Fibroblast of gingiva (primary cell): ENCODE measurements at regions not wholly inside any gene's neighbourhood (a gene's known extent, or its start where the extent isn't known, plus 50 kb on each side); places are given as distances from the start of the nearest gene placed in this dataset.

Experiments used
- DNase-seq: peaks from one replicate; pipeline ENCODE4 v3.0.0-alpha.2; 2011; ENCODE audit warnings: low read depth

- no peak for DNase-seq
Observed at GRCh38 chr11:115927823-115928329, 423.7 kb upstream of the CADM1 start.

DNA sequence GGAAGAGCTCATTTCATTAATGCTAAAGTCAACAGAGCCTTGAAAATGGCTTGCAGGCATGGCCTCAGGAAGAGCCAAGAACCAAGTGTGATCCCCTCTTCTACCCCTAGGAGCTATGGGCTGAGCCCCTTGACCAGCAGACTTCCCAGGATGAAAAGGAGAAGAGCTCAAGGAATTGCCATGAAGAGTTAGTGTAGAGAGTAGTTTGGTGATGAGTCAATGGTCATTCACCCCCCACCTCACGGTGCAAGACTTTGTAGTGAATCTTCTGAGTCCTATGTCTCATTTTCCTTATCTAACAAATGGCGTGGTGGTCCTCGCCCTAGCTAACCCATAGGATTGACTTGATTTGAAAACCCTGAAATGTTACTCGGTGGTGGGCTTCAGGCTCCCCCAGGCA is 422.4 kb upstream of the CADM1 start:
- no peak for DNase-seq

DNA sequence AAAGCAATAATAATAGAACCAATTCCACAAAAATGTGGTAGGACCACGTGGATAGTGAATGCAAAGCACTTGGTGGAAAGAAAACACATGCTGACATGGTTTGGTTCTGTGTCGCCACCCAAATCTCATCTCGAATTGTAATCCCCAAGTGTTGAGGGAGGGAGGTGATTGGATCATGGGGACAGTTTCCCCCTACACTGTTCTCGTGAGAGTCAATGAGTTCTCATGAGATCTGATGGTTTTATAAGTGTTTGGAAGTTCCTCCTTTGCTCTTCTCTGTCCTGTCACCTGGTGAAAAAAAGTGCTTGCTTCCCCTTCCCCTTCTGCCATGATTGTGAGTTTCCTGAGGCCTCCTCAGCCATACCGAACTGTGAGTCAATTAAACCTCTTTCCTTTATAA is 421.9 kb upstream of the CADM1 start:
- no peak for DNase-seq

GRCh38 chr11:115925568-115926090 is 421.4 kb upstream of the CADM1 start:
- no peak for DNase-seq

- no peak for DNase-seq
Observed at GRCh38 chr11:115924744-115925567, 420.7 kb upstream of the CADM1 start.

DNA sequence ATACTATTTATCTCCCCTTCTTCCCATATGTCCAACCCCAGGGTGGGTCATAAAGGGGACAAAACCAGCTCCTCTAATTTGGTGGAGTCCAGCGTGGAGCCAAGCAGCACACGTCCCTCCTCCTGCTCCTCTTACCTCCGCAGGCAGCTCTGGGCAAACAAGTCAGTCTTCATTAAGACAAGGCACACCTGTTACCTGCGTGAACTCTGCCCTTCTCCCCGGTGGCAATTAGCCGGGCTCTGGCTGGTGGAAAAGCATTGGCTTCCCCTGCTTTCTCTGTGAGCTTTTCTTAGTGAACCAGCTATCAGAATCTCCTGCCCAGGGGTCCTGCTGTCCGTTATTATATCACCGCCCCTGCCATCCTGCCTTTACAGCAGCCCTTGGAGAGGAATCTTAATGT is 418.7 kb upstream of the CADM1 start:
- no peak for DNase-seq

- no peak for DNase-seq
Observed at GRCh38 chr11:115921986-115922385, 417.8 kb upstream of the CADM1 start.

DNA sequence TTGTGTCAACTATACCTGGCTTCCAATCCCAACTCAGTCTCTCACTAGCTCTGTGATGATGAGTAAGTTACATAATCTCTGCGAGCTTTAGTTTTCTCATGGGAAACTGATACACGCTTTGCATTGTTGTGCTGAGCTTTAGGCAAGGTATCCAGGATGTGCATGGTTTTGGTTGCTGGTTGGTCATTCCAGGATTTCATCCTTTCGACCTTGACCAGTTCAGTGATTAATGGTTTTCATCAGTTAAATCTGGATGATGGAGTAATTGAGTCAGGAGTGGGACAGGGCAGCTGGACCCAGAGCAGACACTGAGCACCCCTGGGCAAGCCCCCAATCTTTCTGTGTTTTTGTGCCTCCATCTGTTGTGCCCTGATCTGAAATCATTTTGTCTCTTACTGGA is 417.3 kb upstream of the CADM1 start:
- no peak for DNase-seq

DNA sequence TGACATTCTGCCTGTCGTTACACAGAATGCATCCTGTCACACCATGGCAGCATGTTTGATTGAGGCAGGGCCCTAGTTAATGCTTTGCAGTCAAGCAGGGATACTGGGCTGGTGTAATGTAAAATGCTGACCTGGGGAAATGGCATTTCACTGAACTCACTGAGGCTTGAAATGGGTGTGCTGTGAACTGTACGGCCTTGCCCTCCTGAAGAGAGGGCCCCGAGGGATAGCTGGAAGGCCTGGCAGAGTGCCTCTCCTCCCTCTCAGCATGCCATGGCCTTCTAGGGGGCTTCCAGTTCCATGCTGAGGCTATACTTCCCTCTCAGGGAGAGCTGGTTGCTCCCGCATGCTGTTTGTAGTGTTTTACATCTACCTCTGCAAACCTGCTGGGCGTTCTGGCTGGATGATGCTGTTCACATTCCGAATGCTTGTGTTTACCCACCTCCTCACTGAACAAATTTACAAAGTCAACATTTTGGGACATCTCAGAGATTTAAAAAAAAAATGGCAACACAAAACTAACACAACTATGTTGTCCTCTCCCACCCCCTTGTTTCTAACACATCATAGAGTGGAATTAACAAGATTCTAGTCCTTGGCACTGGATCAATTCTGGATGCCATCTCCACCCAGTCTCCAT is 416.7 kb upstream of the CADM1 start:
- no peak for DNase-seq

GRCh38 chr11:115920092-115920461 is 415.9 kb upstream of the CADM1 start:
- DNase-seq: no peak

- DNase-seq: no peak
Observed at GRCh38 chr11:115919341-115920091, 415.3 kb upstream of the CADM1 start.

DNA sequence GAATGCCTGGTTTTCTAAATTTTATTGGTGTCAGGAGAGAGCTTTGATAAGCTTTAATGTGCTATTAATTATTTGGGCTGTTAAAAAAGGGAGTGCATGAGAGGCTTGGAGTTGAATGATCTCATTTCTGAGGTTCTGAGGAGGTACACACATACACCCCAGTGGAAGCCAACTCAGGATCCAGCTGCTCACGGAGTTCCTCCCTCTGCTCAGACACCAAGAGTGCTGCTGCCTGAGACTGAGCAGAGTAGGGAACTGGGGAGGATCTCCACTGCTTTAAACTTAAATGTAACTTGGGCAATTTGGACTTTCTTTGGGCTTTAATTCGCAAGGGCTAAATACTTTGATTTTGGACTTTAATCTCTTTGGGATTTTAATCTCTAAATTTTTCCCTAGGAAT is 414.4 kb upstream of the CADM1 start:
- no peak for DNase-seq

GRCh38 chr11:115916608-115917007 is 412.4 kb upstream of the CADM1 start:
- no peak for DNase-seq

DNA sequence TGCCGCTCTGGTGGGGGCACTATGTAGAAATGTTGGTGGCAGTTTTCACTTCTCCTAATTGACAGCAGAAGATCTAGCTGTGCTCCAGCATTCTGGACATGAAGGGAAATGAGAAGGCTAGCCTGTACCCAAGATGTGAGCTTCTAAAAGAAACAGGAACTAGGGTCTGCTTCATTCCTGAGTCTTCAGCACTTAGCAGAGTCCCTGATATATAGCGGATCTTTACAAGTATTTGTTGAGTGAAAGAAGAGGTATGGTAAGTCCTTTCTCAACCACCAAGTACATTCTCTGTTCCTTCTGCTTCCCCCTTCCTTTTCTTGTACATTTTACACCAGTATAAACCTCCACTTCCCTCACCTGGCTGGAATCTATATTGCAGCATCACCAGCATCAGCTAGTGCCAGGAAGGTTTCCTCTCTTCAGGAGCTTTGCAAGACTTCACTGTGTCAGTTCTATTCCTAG is 408.3 kb upstream of the CADM1 start:
- no peak for DNase-seq

- no peak for DNase-seq
Observed at GRCh38 chr11:115911613-115912346, 407.6 kb upstream of the CADM1 start.

- no peak for DNase-seq
Observed at GRCh38 chr11:115910379-115910778, 406.2 kb upstream of the CADM1 start.

- no peak for DNase-seq
Observed at GRCh38 chr11:115906171-115906570, 402.0 kb upstream of the CADM1 start.

GRCh38 chr11:115905341-115906000 is 401.3 kb upstream of the CADM1 start:
- no peak for DNase-seq

- no peak for DNase-seq
Observed at GRCh38 chr11:115903179-115903578, 399.0 kb upstream of the CADM1 start.

DNA sequence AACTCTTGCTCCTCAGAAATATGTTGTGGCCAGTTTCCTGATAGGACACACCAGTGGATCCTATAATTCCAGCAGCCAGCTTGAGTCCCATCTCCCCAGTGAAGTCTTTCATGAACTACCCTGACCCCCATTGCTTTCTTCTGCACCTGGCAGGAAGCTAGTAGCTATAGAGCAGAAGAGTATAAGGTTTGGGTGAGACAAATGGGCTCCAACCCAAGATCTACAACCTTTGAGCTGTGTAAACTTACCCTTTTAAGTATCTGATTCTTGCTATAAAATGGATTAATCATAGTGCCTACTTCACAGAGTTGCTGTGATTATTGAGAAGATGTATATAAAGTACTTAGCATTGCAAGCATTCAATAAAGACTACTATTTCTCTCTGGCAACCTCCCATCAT is 396.9 kb upstream of the CADM1 start:
- DNase-seq: no peak

DNA sequence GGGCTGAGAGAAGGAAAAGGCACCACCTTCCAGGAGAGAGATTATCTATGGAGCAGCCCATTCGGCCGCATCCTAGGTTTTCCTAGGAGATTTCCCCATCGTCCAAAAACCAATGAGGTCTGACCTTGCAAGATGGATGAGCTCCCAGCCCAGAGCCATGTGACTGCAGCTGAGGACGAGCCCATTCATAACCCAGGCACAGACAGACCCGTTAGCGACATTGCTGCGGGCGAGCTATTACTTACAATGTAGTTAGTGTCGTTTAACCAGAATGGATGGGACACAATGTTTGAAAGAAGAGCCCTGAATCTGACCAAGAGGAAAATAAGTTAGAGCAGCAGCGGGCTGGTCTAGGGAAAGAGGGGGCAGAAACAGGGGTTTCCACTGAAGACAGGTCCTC is 395.9 kb upstream of the CADM1 start:
- no peak for DNase-seq
